CD14-positive monocyte (primary cell): ENCODE measurements at regions not wholly inside any gene's neighbourhood (a gene's known extent, or its start where the extent isn't known, plus 50 kb on each side); places are given as distances from the start of the nearest gene placed in this dataset.

Source experiments
- DNase-seq, 3 donors: peaks; one replicate each; pipeline ENCODE4 v3.0.0-alpha.2; 2011 to 2022
- H2AFZ ChIP-seq: 2 replicates; pipeline ENCODE4 v1.6.0; 2012; ENCODE audit warnings: mild to moderate bottlenecking, low read depth, low read length, inconsistent platforms; ENCODE audit not compliant: insufficient read depth, poor library complexity, severe bottlenecking
- H3K27ac ChIP-seq, 2 donors: 1 replicate in 1 of 2; 2 replicates in 1 of 2; pipeline ENCODE4 v1.5.1; 2012 to 2013; ENCODE audit warnings: low read length in 2 of 2, control low read depth in 1 of 2, inconsistent platforms in 1 of 2, low read depth in 1 of 2, mild to moderate bottlenecking in 1 of 2
- H3K27me3 ChIP-seq, 2 donors: one replicate each; pipeline versions ENCODE4 v1.6.0 to v1.6.1; 2011 to 2013; ENCODE audit warnings: low read length in 2 of 2; ENCODE audit not compliant: control insufficient read depth in 2 of 2, insufficient read depth in 2 of 2
- H3K36me3 ChIP-seq, 2 donors: replicated peaks in 1 of 2; 1 replicate in 1 of 2; 2 replicates in 1 of 2; pipeline versions ENCODE4 v1.5.1 to v1.6.1; 2012 to 2013; ENCODE audit warnings: low read length in 2 of 2, control low read depth in 1 of 2, inconsistent platforms in 1 of 2, mild to moderate bottlenecking in 1 of 2; ENCODE audit not compliant: insufficient read depth in 2 of 2, control insufficient read depth in 1 of 2
- H3K4me1 ChIP-seq, 2 donors: 1 replicate in 1 of 2; 2 replicates in 1 of 2; pipeline versions ENCODE4 v1.5.1 to v1.6.1; 2012 to 2013; ENCODE audit warnings: low read length in 2 of 2, control low read depth in 1 of 2, inconsistent platforms in 1 of 2, mild to moderate bottlenecking in 1 of 2, moderate library complexity in 1 of 2; ENCODE audit not compliant: insufficient read depth in 2 of 2, control insufficient read depth in 1 of 2
- H3K4me2 ChIP-seq: replicated peaks from 2 replicates; pipeline ENCODE3; 2012; ENCODE audit warnings: low read length, moderate library complexity, mild to moderate bottlenecking; ENCODE audit not compliant: poor library complexity, severe bottlenecking; ENCODE audit errors: extremely low read depth
- H3K4me3 ChIP-seq, 3 experiments: fragments of 200-600 bp in 1 of 3; sonication (generic) in 1 of 3; replicated peaks in 1 of 3; 1 replicate in 2 of 3; 2 replicates in 1 of 3; pipeline ENCODE4 v1.5.1; 2011 to 2013; ENCODE audit warnings: low read length in 3 of 3, mild to moderate bottlenecking in 3 of 3, control low read depth in 2 of 3, low read depth in 2 of 3, inconsistent platforms in 1 of 3, moderate library complexity in 1 of 3
- H3K79me2 ChIP-seq: 2 replicates; pipeline ENCODE4 v1.6.0; 2012; ENCODE audit warnings: mild to moderate bottlenecking, control low read depth, inconsistent platforms, low read length, moderate library complexity; ENCODE audit not compliant: insufficient read depth
- H3K9ac ChIP-seq: 2 replicates; pipeline ENCODE4 v1.6.0; 2017; ENCODE audit warnings: low read length, mild to moderate bottlenecking; ENCODE audit not compliant: insufficient read depth, poor library complexity, severe bottlenecking
- H3K9me3 ChIP-seq, 2 donors: replicated peaks in 1 of 2; 1 replicate in 1 of 2; 2 replicates in 1 of 2; pipeline versions ENCODE4 v1.5.1 to v1.6.1; 2012 to 2013; ENCODE audit warnings: low read length in 2 of 2, control low read depth in 1 of 2; ENCODE audit not compliant: control insufficient read depth in 1 of 2, insufficient read depth in 1 of 2
- H4K20me1 ChIP-seq: 2 replicates; pipeline ENCODE4 v1.6.0; 2012; ENCODE audit warnings: mild to moderate bottlenecking, low read length, control low read depth, moderate library complexity; ENCODE audit not compliant: insufficient read depth
- H3K27ac Mint-ChIP-seq, 7 donors: one replicate each; pipeline ENCODE4 v1.8.0; 2020; ENCODE audit warnings: mild to moderate bottlenecking in 7 of 7, mixed read lengths in 7 of 7, moderate library complexity in 6 of 7, inconsistent platforms in 2 of 7
- H3K27me3 Mint-ChIP-seq, 3 donors: one replicate each; pipeline ENCODE4 v1.8.0; 2021 to 2022; ENCODE audit warnings: low read depth in 3 of 3, mild to moderate bottlenecking in 3 of 3, mixed read lengths in 3 of 3, moderate library complexity in 3 of 3, inconsistent platforms in 1 of 3
- H3K36me3 Mint-ChIP-seq, 2 donors: one replicate each; pipeline ENCODE4 v1.8.0; 2020; ENCODE audit warnings: mixed read lengths in 2 of 2, inconsistent platforms in 1 of 2, mild to moderate bottlenecking in 1 of 2
- H3K4me1 Mint-ChIP-seq: one replicate; pipeline ENCODE4 v1.8.0; 2020; ENCODE audit warnings: mild to moderate bottlenecking, mixed read lengths
- H3K4me3 Mint-ChIP-seq, 2 donors: one replicate each; pipeline ENCODE4 v1.8.0; 2020; ENCODE audit warnings: mild to moderate bottlenecking in 2 of 2, mixed read lengths in 2 of 2, moderate library complexity in 1 of 2
- H3K9me3 Mint-ChIP-seq, 7 donors: one replicate each; pipeline ENCODE4 v1.8.0; 2020 to 2022; ENCODE audit warnings: mixed read lengths in 7 of 7, mild to moderate bottlenecking in 6 of 7, moderate library complexity in 6 of 7, inconsistent platforms in 2 of 7
- WGBS: methylation state at CpG from one replicate; pipeline ENCODE4 v1.1.5; 2013; ENCODE audit warnings: missing lambda C conversion rate; ENCODE audit not compliant: insufficient coverage; 5-methylcytosine and 5-hydroxymethylcytosine counted together
- intact Hi-C, 2 donors: fragments of 100-400 bp; cut with micrococcal nuclease; formaldehyde crosslinking; loops; one replicate each; pipeline versions ENCODE4 v1.15.0 to v1.15.1; 2023
- TF ChIP-seq, protein P1 (sequence below): fragments of 200-600 bp; IDR thresholded peaks from one replicate; pipeline ENCODE4 v1.8.0; 2022; ENCODE audit warnings: antibody characterized with exemption, mild to moderate bottlenecking

- no peak overlapping the region for H2AFZ ChIP-seq
- TF ChIP-seq, protein P1, sequence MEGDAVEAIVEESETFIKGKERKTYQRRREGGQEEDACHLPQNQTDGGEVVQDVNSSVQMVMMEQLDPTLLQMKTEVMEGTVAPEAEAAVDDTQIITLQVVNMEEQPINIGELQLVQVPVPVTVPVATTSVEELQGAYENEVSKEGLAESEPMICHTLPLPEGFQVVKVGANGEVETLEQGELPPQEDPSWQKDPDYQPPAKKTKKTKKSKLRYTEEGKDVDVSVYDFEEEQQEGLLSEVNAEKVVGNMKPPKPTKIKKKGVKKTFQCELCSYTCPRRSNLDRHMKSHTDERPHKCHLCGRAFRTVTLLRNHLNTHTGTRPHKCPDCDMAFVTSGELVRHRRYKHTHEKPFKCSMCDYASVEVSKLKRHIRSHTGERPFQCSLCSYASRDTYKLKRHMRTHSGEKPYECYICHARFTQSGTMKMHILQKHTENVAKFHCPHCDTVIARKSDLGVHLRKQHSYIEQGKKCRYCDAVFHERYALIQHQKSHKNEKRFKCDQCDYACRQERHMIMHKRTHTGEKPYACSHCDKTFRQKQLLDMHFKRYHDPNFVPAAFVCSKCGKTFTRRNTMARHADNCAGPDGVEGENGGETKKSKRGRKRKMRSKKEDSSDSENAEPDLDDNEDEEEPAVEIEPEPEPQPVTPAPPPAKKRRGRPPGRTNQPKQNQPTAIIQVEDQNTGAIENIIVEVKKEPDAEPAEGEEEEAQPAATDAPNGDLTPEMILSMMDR, result no peak
- H3K27me3 ChIP-seq, result no peaks in the 10 kb centered on the region
- H3K9ac ChIP-seq, result no peak overlapping the region
- no peaks in the 10 kb centered on the region for H3K79me2 ChIP-seq
- H3K4me1 Mint-ChIP-seq, result no peaks in the 10 kb centered on the region
- no peaks in the 10 kb centered on the region for H3K36me3 ChIP-seq
- intact Hi-C loops, result no loop called here
- peaks cover 0 to 1% (median 0%) of the 10 kb centered on the region in 3 donors for H3K27me3 Mint-ChIP-seq
- no peak overlapping the region for H3K4me3 ChIP-seq
- H3K9me3 ChIP-seq, result peaks cover 0 to 14% of the 10 kb centered on the region in 2 donors
- H4K20me1 ChIP-seq, result no peaks in the 10 kb centered on the region
- H3K4me2 ChIP-seq, result no peak overlapping the region
- no CpG with 5 or more reads among the region's 1 CpG for WGBS
- no peak overlapping the region for H3K4me3 Mint-ChIP-seq
- no peak overlapping the region for H3K27ac Mint-ChIP-seq
- no peak for DNase-seq
- no peak overlapping the region for H3K27ac ChIP-seq
- no peaks in the 10 kb centered on the region for H3K36me3 Mint-ChIP-seq
- H3K4me1 ChIP-seq, result no peaks in the 10 kb centered on the region
- peaks cover 2 to 13% (median 9%) of the 10 kb centered on the region in 7 donors for H3K9me3 Mint-ChIP-seq
These were observed 287.6 kb upstream of the DPH6 start for GRCh38 chr15:35833581-35833980.

DNA sequence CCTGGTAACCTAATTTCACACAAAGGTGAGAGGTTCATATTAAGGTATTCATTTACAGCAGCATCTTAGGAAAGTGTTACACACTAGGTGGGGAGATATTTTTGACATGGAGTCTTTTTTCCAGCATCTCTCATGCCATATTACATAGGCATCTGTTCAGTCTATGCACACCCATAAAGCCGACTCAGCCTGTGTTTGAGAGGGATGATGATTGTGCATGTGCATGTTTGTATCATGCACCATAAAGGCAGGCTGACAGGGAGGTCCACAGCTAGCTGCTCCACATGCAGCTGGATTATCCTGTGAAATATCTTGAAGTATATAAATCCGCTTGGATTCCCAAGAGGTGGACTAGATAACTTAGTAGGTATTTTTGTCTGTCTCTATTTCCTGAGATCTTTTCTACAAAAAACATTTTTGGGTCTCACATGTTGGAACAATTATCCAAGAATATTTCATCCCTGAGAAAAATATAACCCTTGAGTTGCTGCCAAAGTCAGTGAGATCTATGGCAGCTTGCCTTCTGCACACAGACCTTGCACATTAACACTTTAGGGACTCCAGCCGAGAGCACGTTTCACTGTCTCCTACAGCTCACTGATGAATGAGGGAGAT is 288.4 kb upstream of the DPH6 start:
- WGBS, result no CpG with 5 or more reads among the region's 4 CpGs
- H3K4me3 ChIP-seq, result no peak overlapping the region
- no peaks in the 10 kb centered on the region for H4K20me1 ChIP-seq
- Mint-ChIP-seq H3K4me1 (no peaks in the 10 kb centered on the region), H3K4me3 (no peak overlapping the region), H3K27ac (no peak overlapping the region), H3K27me3 (peaks cover 0 to 1% (median 0%) of the 10 kb centered on the region in 3 donors), H3K36me3 (no peaks in the 10 kb centered on the region), H3K9me3 (peaks cover 2 to 13% (median 11%) of the 10 kb centered on the region in 7 donors)
- no peaks in the 10 kb centered on the region for H3K4me1 ChIP-seq
- DNase-seq, result no peak
- intact Hi-C loops, result no loop called here
- H3K4me2 ChIP-seq, result no peak overlapping the region
- no peaks in the 10 kb centered on the region for H3K36me3 ChIP-seq
- H3K27me3 ChIP-seq, result no peaks in the 10 kb centered on the region
- peaks cover 7 to 16% of the 10 kb centered on the region in 2 donors for H3K9me3 ChIP-seq
- no peak overlapping the region for H2AFZ ChIP-seq
- TF ChIP-seq, protein P1, result no peak
- H3K9ac ChIP-seq, result no peak overlapping the region
- no peak overlapping the region for H3K27ac ChIP-seq
- H3K79me2 ChIP-seq, result no peaks in the 10 kb centered on the region
